BJ (cell line): ENCODE measurements at regions not wholly inside any gene's neighbourhood (a gene's known extent, or its start where the extent isn't known, plus 50 kb on each side); places are given as distances from the start of the nearest gene placed in this dataset.

Source experiments
- CTCF ChIA-PET: fragments of 350-600 bp; formaldehyde crosslinking; extraction: SDS; loops from one replicate; lab custom pipeline; 2021; ENCODE audit warnings: antibody characterized with exemption, inconsistent platforms; lab: Yijun Ruan, JAX
- POLR2A ChIA-PET: fragments of 300-600 bp; sonication (Branson Sonifier 250); formaldehyde crosslinking; extraction: SDS; loops from one replicate; lab custom pipeline; 2021; ENCODE audit warnings: antibody characterized with exemption; lab: Charles Lee
- DNase-seq: peaks from one replicate; pipeline ENCODE4 v3.0.0-alpha.2; 2011; ENCODE audit warnings: low read depth
- H3K27me3 ChIP-seq: 2 replicates; pipeline ENCODE4 v1.6.0; 2011; ENCODE audit warnings: low read length; ENCODE audit not compliant: control insufficient read depth, insufficient read depth
- H3K36me3 ChIP-seq: 2 replicates; pipeline ENCODE4 v1.5.1; 2011; ENCODE audit warnings: low read length; ENCODE audit not compliant: control insufficient read depth, insufficient read depth
- H3K4me3 ChIP-seq: 2 replicates; pipeline ENCODE4 v1.5.1; 2011; ENCODE audit warnings: low read depth, mild to moderate bottlenecking, control low read depth, low read length
- CTCF ChIP-seq: IDR thresholded peaks from 2 replicates; pipeline ENCODE4 v1.5.1; 2011; ENCODE audit warnings: low read depth, mild to moderate bottlenecking, control low read depth, inconsistent platforms, low read length, moderate library complexity; ENCODE audit not compliant: insufficient read depth

- no peak for TF ChIP-seq CTCF
- ChIA-PET POLR2A (no interaction called here), CTCF (interaction anchor here (1.5 kb wide), 1 partner anchor 36 kb away, joined by 3 read pairs; no protein-coding TSS in a partner anchor)
- H3K36me3 ChIP-seq = no peaks in the 10 kb centered on the region
- H3K27me3 ChIP-seq = no peaks in the 10 kb centered on the region
- no peak for DNase-seq
- no peak overlapping the region for H3K4me3 ChIP-seq
Observed at GRCh38 chr9:90065851-90066250, 461.0 kb downstream of the GADD45G start.

GRCh38 chr9:90069085-90069484 lies 464.3 kb downstream of the GADD45G start:
- no peak for TF ChIP-seq CTCF
- H3K4me3 ChIP-seq = no peak overlapping the region
- H3K27me3 ChIP-seq = no peaks in the 10 kb centered on the region
- CTCF ChIA-PET = no interaction called here
- POLR2A ChIA-PET = no interaction called here
- no peaks in the 10 kb centered on the region for H3K36me3 ChIP-seq
- no peak for DNase-seq

- CTCF ChIA-PET = no interaction called here
- H3K4me3 ChIP-seq = no peak overlapping the region
- no peak for DNase-seq
- H3K27me3 ChIP-seq = no peaks in the 10 kb centered on the region
- POLR2A ChIA-PET = no interaction called here
- no peak for TF ChIP-seq CTCF
- no peaks in the 10 kb centered on the region for H3K36me3 ChIP-seq
Observed at GRCh38 chr9:90070056-90070455, 465.2 kb downstream of the GADD45G start.

- CTCF ChIA-PET = no interaction called here
- no peak for TF ChIP-seq CTCF
- Histone ChIP-seq H3K4me3 (no peak overlapping the region), H3K27me3 (no peaks in the 10 kb centered on the region), H3K36me3 (no peaks in the 10 kb centered on the region)
- POLR2A ChIA-PET = no interaction called here
- no peak for DNase-seq
Observed at GRCh38 chr9:90070469-90070868, 465.7 kb downstream of the GADD45G start.

GRCh38 chr9:90070931-90071660 lies 466.3 kb downstream of the GADD45G start:
- no peak for DNase-seq
- Histone ChIP-seq H3K36me3 (no peaks in the 10 kb centered on the region), H3K4me3 (no peak overlapping the region), H3K27me3 (no peaks in the 10 kb centered on the region)
- CTCF ChIA-PET = interaction anchor here (1.3 kb wide), 1 partner anchor 19 kb away, joined by 3 read pairs; no protein-coding TSS in a partner anchor
- no peak for TF ChIP-seq CTCF
- POLR2A ChIA-PET = no interaction called here
